A549 (cell line): ENCODE measurements at regions not wholly inside any gene's neighbourhood (a gene's known extent, or its start where the extent isn't known, plus 50 kb on each side); places are given as distances from the start of the nearest gene placed in this dataset.

Source experiments
- ATAC-seq, 2 experiments: fragments of 200-7000 bp in 1 of 2; fragments of >200 bp in 1 of 2; cut with Nextera tagmentation in 1 of 2; cut with Tn5 transposase in 1 of 2; 3 replicates each; pipeline versions ENCODE4 v1.8.0 to v1.9.1; 2018 to 2020; ENCODE audit warnings: mild to moderate bottlenecking in 1 of 2, moderate library complexity in 1 of 2
- CTCF ChIA-PET: fragments of 300-600 bp; sonication (Branson Sonifier 250); formaldehyde crosslinking; extraction: SDS; loops from one replicate; lab custom pipeline; 2021; ENCODE audit warnings: antibody characterized with exemption, inconsistent platforms; lab: Yijun Ruan, JAX
- POLR2A ChIA-PET: fragments of 350-600 bp; formaldehyde crosslinking; extraction: SDS; loops from one replicate; lab custom pipeline; 2021; ENCODE audit warnings: antibody characterized with exemption, inconsistent platforms; lab: Yijun Ruan, JAX
- DNase-seq, 2 experiments: peaks; one replicate each; pipeline versions ENCODE4 v3.0.0 to v3.0.0-alpha.2; 2011 to 2016; ENCODE audit warnings: low read depth in 1 of 2, low spot score in 1 of 2
- FAIRE-seq: peaks from 2 replicates; lab custom pipeline; 2011; peaks lifted over from hg19 to GRCh38; lab: Jason Lieb, UNC
- H3K27ac ChIP-seq, 2 experiments: fragments of >200 bp; sonication (Bioruptor Twin); formaldehyde crosslinking; 3 replicates each; pipeline ENCODE4 v1.5.1; 2016 to 2017
- H3K4me1 ChIP-seq: fragments of >200 bp; sonication (Bioruptor Twin); formaldehyde crosslinking; 3 replicates; pipeline ENCODE4 v1.6.1; 2016
- H3K4me2 ChIP-seq: fragments of >200 bp; sonication (Bioruptor Twin); formaldehyde crosslinking; 3 replicates; pipeline ENCODE4 v1.6.1; 2016
- H3K4me3 ChIP-seq: fragments of >200 bp; sonication (Bioruptor Twin); formaldehyde crosslinking; 3 replicates; pipeline ENCODE4 v1.5.1; 2016
- H3K9me3 ChIP-seq: fragments of >200 bp; sonication (Bioruptor Twin); formaldehyde crosslinking; 3 replicates; pipeline ENCODE4 v1.6.1; 2016
- FOXS1 ChIP-seq: fragments of 250-450 bp; sonication (Bioruptor Pico); IDR thresholded peaks from 2 replicates; pipeline ENCODE4 v1.5.0; 2020; ENCODE audit warnings: mild to moderate bottlenecking, moderate library complexity
- PHF8 ChIP-seq: fragments of 200-600 bp; sonication (generic); IDR thresholded peaks from 2 replicates; pipeline ENCODE4 v1.6.1; 2016; ENCODE audit warnings: low read depth, mild to moderate bottlenecking, antibody characterized with exemption, moderate library complexity, borderline replicate concordance
- ZSCAN20 ChIP-seq: fragments of 250-450 bp; sonication (Bioruptor Pico); IDR thresholded peaks from 2 replicates; pipeline ENCODE4 v1.8.0; 2022; ENCODE audit warnings: mild to moderate bottlenecking, moderate library complexity
- WGBS: methylation state at CpG from one replicate; pipeline ENCODE4 v1.1.6; 2017; ENCODE audit errors: missing lambda C conversion rate; 5-methylcytosine and 5-hydroxymethylcytosine counted together
- TF ChIP-seq, protein P1 (sequence below): IDR thresholded peaks from 2 replicates; pipeline ENCODE4 v1.6.1; 2012; ENCODE audit warnings: low read depth, borderline replicate concordance

DNA sequence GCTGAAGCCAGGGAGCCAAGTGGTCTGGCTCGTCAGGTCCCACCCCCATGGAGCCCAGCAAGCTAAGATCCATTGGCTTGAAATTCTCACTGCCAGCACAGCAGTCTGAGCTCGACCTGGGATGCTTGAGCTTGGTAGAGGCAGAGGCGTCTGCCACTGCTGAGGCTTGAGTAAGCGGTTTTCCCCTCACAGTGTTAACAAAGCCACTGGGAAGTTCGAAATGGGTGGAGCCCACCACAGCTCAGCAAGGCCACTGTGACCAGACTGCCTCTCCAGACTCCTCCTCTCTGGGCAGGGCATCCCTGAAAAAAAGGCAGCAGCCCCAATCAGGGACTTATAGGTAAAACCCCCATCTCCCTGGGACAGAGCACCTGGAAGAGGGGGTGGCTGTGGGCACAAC lies 353.8 kb downstream of the NAP1L3 start:
- Histone ChIP-seq H3K9me3 (no peaks in the 10 kb centered on the region), H3K4me2 (no peak overlapping the region), H3K27ac (no peak overlapping the region), H3K4me1 (no peaks in the 10 kb centered on the region), H3K4me3 (no peak overlapping the region)
- ATAC-seq (no peak), FAIRE-seq (no peak), DNase-seq (no peak)
- TF ChIP-seq FOXS1 (CRISPR knock-in tag) = no peak
- TF ChIP-seq, protein P1, sequence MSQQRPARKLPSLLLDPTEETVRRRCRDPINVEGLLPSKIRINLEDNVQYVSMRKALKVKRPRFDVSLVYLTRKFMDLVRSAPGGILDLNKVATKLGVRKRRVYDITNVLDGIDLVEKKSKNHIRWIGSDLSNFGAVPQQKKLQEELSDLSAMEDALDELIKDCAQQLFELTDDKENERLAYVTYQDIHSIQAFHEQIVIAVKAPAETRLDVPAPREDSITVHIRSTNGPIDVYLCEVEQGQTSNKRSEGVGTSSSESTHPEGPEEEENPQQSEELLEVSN = no peak
- TF ChIP-seq PHF8 = no peak
- no peak for TF ChIP-seq ZSCAN20 (CRISPR knock-in tag)
- POLR2A ChIA-PET = no interaction called here
- CTCF ChIA-PET = no interaction called here
- no CpG with 5 or more reads among the region's 5 CpGs for WGBS
